Germinal center (tissue), 1 donor: ENCODE measurements at regions not wholly inside any gene's neighbourhood (a gene's known extent, or its start where the extent isn't known, plus 50 kb on each side); places are given as distances from the start of the nearest gene placed in this dataset.

Experiments
- DNase-seq: peaks from one replicate; pipeline ENCODE4 v3.0.0; 2012; ENCODE audit warnings: mixed read lengths, low spot score

GRCh38 chr2:177021706-177022343 is 190.8 kb upstream of the HNRNPA3 start:
- no peak for DNase-seq

- DNase-seq: no peak
These were observed 187.8 kb upstream of the HNRNPA3 start for GRCh38 chr2:177024765-177025164.

- DNase-seq: no peak
These were observed 186.3 kb upstream of the HNRNPA3 start for GRCh38 chr2:177026253-177026652.

- no peak for DNase-seq
These were observed 185.6 kb upstream of the HNRNPA3 start for GRCh38 chr2:177026956-177027355.

GRCh38 chr2:177028296-177028695 is 184.3 kb upstream of the HNRNPA3 start:
- DNase-seq: no peak

- no peak for DNase-seq
These were observed 183.5 kb upstream of the HNRNPA3 start for GRCh38 chr2:177029075-177029474.

- no peak for DNase-seq
These were observed 183.1 kb upstream of the HNRNPA3 start for GRCh38 chr2:177029501-177029900.

GRCh38 chr2:177029901-177030300 is 182.7 kb upstream of the HNRNPA3 start:
- DNase-seq: no peak

GRCh38 chr2:177030451-177031105 is 182.0 kb upstream of the HNRNPA3 start:
- no peak for DNase-seq

- DNase-seq: no peak
These were observed 181.0 kb upstream of the HNRNPA3 start for GRCh38 chr2:177031438-177032180.

- DNase-seq: no peak
These were observed 175.8 kb upstream of the HNRNPA3 start for GRCh38 chr2:177036747-177037146.

- no peak for DNase-seq
These were observed 175.0 kb upstream of the HNRNPA3 start for GRCh38 chr2:177037569-177037968.

GRCh38 chr2:177038787-177039484 is 173.7 kb upstream of the HNRNPA3 start:
- no peak for DNase-seq

GRCh38 chr2:177042311-177042710 is 170.3 kb upstream of the HNRNPA3 start:
- no peak for DNase-seq

GRCh38 chr2:177044671-177045070 is 167.9 kb upstream of the HNRNPA3 start:
- no peak for DNase-seq

GRCh38 chr2:177048981-177049380 is 163.6 kb upstream of the HNRNPA3 start:
- no peak for DNase-seq

- DNase-seq: no peak
These were observed 161.3 kb upstream of the HNRNPA3 start for GRCh38 chr2:177051278-177051677.

- no peak for DNase-seq
These were observed 160.1 kb upstream of the HNRNPA3 start for GRCh38 chr2:177052471-177052870.

- no peak for DNase-seq
These were observed 159.6 kb upstream of the HNRNPA3 start for GRCh38 chr2:177053038-177053437.

- DNase-seq: no peak
These were observed 158.9 kb upstream of the HNRNPA3 start for GRCh38 chr2:177053716-177054115.

- no peak for DNase-seq
These were observed 156.1 kb upstream of the HNRNPA3 start for GRCh38 chr2:177056481-177056929.

GRCh38 chr2:177058747-177059146 is 153.8 kb upstream of the HNRNPA3 start:
- no peak for DNase-seq

GRCh38 chr2:177059293-177059692 is 153.3 kb upstream of the HNRNPA3 start:
- no peak for DNase-seq
